ENCODE measurements at regions not wholly inside any gene's neighbourhood (a gene's known extent, or its start where the extent isn't known, plus 50 kb on each side); places are given as distances from the start of the nearest gene placed in this dataset.

DNA sequence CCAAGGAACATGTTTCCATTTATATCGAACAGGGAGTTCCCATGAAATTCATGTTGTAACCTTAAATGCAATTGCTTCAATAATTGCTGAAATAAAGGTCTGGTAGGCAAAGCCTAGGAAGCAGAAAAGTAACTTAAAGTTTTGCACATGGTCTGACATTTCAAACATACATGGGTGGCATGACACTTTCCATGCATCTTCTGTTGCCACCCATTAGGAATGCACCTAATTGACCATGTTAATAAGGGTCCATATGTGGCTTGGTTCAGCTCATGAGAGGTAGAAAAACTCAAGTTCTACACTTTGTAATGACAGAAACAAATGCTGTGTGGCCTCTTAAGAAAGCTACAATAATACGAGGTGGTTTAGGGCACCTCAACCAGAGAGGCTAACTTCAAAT, 72.0 kb upstream of the GORAB start (continued):
- no peak for TF ChIP-seq EZH2 (IDR thresholded peaks at IDR 0.05; ENCODE audit: low read depth, unreplicated experiment)
- TF ChIP-seq, protein P1, sequence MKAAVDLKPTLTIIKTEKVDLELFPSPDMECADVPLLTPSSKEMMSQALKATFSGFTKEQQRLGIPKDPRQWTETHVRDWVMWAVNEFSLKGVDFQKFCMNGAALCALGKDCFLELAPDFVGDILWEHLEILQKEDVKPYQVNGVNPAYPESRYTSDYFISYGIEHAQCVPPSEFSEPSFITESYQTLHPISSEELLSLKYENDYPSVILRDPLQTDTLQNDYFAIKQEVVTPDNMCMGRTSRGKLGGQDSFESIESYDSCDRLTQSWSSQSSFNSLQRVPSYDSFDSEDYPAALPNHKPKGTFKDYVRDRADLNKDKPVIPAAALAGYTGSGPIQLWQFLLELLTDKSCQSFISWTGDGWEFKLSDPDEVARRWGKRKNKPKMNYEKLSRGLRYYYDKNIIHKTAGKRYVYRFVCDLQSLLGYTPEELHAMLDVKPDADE (IDR thresholded peaks at IDR 0.05), result no peak

DNA sequence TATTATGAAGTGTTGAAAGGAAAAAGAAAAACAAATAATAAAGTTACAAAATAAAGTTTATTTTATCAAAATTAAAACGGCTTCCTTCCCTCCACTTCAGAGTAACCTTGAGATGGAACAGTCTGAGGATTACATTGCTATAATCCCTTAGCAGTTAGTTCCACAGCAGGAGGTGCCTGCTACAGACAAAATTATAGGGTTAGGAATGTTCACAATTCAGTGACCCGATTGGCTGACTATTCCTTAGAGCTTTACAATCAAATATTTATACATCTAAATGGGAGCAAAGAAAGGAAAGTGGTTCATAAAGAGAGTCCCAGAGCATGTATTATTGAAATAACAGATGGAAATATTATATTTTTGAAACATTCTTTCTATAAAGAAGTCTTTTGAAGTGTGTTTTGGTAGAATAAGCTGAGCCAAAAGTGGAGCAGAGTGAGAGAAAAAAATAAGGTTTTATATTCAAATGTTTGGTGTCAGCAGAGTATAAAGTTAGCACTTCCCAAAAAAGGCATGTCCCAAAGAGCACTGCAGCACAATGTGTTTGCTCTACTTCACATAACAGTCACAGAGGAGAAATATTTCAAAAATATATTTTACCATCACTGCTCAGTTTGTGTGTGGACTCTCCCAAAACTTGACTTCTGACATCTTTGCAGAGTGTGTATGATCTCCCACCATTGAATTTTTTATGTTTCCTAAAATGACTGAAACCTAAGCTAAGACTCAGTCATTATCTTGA, 71.4 kb upstream of the GORAB start:
- no peaks in the 10 kb centered on the region for H3K79me2 ChIP-seq (replicated peaks; ENCODE audit: insufficient read depth)
- no peak overlapping the region for H3K4me3 ChIP-seq
- no peak for DNase-seq (ENCODE audit: low spot score)
- no peak overlapping the region for H3K27ac ChIP-seq (ENCODE audit: low read depth)
- no peaks in the 10 kb centered on the region; the same call in 2 of the 3 replicates for H3K4me1 Mint-ChIP-seq
- no peaks in the 10 kb centered on the region for H4K20me1 ChIP-seq (replicated peaks; ENCODE audit: insufficient read depth)
- H3K9me3 Mint-ChIP-seq, result peaks cover 46% of the 10 kb centered on the region
- H3K36me3 Mint-ChIP-seq (ENCODE audit: low read depth), result peaks cover 36% of the 10 kb centered on the region
- H3K27me3 Mint-ChIP-seq (ENCODE audit: insufficient read depth, low read depth, poor library complexity), result peaks cover 2% of the 10 kb centered on the region
- H3K4me2 ChIP-seq, result no peak overlapping the region
- no peaks in the 10 kb centered on the region for H3F3A ChIP-seq (replicated peaks; ENCODE audit: low read depth)
- H3K27me3 ChIP-seq (ENCODE audit: insufficient read depth), result no peaks in the 10 kb centered on the region
- ATAC-seq, result no peak
- 0 out of 2 replicates have a peak, but pooled peaks cover 4% of the 10 kb centered on the region for H3K36me3 ChIP-seq (ENCODE audit: insufficient read depth)
- no peak overlapping the region for H2AFZ ChIP-seq
- H3K4me3 Mint-ChIP-seq, result no peak overlapping the region
- H3K4me1 ChIP-seq (ENCODE audit: insufficient read depth), result no peaks in the 10 kb centered on the region
- no peak overlapping the region for H3K27ac Mint-ChIP-seq
- no peaks in the 10 kb centered on the region for H3K9me2 ChIP-seq (ENCODE audit: insufficient read depth)
- TF ChIP-seq STAT1 (IDR thresholded peaks at IDR 0.05; ENCODE audit: unreplicated experiment), result no peak
- TF ChIP-seq ZNF331 (CRISPR knock-in tag; IDR thresholded peaks at IDR 0.05; ENCODE audit: low read depth), result no peak
- TF ChIP-seq, protein P2, sequence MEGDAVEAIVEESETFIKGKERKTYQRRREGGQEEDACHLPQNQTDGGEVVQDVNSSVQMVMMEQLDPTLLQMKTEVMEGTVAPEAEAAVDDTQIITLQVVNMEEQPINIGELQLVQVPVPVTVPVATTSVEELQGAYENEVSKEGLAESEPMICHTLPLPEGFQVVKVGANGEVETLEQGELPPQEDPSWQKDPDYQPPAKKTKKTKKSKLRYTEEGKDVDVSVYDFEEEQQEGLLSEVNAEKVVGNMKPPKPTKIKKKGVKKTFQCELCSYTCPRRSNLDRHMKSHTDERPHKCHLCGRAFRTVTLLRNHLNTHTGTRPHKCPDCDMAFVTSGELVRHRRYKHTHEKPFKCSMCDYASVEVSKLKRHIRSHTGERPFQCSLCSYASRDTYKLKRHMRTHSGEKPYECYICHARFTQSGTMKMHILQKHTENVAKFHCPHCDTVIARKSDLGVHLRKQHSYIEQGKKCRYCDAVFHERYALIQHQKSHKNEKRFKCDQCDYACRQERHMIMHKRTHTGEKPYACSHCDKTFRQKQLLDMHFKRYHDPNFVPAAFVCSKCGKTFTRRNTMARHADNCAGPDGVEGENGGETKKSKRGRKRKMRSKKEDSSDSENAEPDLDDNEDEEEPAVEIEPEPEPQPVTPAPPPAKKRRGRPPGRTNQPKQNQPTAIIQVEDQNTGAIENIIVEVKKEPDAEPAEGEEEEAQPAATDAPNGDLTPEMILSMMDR (conservative IDR thresholded peaks at IDR 0.05; ENCODE audit: low read depth in 2 of 2), result no peak
- TF ChIP-seq, protein P3, sequence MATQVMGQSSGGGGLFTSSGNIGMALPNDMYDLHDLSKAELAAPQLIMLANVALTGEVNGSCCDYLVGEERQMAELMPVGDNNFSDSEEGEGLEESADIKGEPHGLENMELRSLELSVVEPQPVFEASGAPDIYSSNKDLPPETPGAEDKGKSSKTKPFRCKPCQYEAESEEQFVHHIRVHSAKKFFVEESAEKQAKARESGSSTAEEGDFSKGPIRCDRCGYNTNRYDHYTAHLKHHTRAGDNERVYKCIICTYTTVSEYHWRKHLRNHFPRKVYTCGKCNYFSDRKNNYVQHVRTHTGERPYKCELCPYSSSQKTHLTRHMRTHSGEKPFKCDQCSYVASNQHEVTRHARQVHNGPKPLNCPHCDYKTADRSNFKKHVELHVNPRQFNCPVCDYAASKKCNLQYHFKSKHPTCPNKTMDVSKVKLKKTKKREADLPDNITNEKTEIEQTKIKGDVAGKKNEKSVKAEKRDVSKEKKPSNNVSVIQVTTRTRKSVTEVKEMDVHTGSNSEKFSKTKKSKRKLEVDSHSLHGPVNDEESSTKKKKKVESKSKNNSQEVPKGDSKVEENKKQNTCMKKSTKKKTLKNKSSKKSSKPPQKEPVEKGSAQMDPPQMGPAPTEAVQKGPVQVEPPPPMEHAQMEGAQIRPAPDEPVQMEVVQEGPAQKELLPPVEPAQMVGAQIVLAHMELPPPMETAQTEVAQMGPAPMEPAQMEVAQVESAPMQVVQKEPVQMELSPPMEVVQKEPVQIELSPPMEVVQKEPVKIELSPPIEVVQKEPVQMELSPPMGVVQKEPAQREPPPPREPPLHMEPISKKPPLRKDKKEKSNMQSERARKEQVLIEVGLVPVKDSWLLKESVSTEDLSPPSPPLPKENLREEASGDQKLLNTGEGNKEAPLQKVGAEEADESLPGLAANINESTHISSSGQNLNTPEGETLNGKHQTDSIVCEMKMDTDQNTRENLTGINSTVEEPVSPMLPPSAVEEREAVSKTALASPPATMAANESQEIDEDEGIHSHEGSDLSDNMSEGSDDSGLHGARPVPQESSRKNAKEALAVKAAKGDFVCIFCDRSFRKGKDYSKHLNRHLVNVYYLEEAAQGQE (IDR thresholded peaks at IDR 0.05; ENCODE audit: unreplicated experiment), result no peak
- TF ChIP-seq EZH2 (IDR thresholded peaks at IDR 0.05; ENCODE audit: low read depth, unreplicated experiment), result no peak
- no peak for TF ChIP-seq EZH2phosphoT487 (IDR thresholded peaks at IDR 0.05; ENCODE audit: unreplicated experiment)
- TF ChIP-seq, protein P4, sequence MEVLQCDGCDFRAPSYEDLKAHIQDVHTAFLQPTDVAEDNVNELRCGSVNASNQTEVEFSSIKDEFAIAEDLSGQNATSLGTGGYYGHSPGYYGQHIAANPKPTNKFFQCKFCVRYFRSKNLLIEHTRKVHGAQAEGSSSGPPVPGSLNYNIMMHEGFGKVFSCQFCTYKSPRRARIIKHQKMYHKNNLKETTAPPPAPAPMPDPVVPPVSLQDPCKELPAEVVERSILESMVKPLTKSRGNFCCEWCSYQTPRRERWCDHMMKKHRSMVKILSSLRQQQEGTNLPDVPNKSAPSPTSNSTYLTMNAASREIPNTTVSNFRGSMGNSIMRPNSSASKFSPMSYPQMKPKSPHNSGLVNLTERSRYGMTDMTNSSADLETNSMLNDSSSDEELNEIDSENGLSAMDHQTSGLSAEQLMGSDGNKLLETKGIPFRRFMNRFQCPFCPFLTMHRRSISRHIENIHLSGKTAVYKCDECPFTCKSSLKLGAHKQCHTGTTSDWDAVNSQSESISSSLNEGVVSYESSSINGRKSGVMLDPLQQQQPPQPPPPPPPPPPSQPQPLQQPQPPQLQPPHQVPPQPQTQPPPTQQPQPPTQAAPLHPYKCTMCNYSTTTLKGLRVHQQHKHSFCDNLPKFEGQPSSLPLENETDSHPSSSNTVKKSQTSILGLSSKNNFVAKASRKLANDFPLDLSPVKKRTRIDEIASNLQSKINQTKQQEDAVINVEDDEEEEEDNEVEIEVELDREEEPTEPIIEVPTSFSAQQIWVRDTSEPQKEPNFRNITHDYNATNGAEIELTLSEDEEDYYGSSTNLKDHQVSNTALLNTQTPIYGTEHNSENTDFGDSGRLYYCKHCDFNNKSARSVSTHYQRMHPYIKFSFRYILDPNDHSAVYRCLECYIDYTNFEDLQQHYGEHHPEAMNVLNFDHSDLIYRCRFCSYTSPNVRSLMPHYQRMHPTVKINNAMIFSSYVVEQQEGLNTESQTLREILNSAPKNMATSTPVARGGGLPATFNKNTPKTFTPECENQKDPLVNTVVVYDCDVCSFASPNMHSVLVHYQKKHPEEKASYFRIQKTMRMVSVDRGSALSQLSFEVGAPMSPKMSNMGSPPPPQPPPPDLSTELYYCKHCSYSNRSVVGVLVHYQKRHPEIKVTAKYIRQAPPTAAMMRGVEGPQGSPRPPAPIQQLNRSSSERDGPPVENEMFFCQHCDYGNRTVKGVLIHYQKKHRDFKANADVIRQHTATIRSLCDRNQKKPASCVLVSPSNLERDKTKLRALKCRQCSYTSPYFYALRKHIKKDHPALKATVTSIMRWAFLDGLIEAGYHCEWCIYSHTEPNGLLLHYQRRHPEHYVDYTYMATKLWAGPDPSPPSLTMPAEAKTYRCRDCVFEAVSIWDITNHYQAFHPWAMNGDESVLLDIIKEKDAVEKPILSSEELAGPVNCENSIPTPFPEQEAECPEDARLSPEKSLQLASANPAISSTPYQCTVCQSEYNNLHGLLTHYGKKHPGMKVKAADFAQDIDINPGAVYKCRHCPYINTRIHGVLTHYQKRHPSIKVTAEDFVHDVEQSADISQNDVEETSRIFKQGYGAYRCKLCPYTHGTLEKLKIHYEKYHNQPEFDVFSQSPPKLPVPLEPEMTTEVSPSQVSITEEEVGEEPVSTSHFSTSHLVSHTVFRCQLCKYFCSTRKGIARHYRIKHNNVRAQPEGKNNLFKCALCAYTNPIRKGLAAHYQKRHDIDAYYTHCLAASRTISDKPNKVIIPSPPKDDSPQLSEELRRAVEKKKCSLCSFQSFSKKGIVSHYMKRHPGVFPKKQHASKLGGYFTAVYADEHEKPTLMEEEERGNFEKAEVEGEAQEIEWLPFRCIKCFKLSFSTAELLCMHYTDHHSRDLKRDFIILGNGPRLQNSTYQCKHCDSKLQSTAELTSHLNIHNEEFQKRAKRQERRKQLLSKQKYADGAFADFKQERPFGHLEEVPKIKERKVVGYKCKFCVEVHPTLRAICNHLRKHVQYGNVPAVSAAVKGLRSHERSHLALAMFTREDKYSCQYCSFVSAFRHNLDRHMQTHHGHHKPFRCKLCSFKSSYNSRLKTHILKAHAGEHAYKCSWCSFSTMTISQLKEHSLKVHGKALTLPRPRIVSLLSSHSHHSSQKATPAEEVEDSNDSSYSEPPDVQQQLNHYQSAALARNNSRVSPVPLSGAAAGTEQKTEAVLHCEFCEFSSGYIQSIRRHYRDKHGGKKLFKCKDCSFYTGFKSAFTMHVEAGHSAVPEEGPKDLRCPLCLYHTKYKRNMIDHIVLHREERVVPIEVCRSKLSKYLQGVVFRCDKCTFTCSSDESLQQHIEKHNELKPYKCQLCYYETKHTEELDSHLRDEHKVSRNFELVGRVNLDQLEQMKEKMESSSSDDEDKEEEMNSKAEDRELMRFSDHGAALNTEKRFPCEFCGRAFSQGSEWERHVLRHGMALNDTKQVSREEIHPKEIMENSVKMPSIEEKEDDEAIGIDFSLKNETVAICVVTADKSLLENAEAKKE (CRISPR knock-in tag; IDR thresholded peaks at IDR 0.05), result no peak
- TF ChIP-seq POLR2AphosphoS5 (IDR thresholded peaks at IDR 0.05; ENCODE audit: low read depth), result no peak
- TF ChIP-seq, protein P1 (IDR thresholded peaks at IDR 0.05), result no peak
- no peak for TF ChIP-seq CREB1 (CRISPR knock-in tag; IDR thresholded peaks at IDR 0.05; ENCODE audit: low read depth)
